GM12891 (cell line): ENCODE measurements at regions not wholly inside any gene's neighbourhood (a gene's known extent, or its start where the extent isn't known, plus 50 kb on each side); places are given as distances from the start of the nearest gene placed in this dataset.

Experiments used
- POLR2A ChIP-seq: IDR thresholded peaks from 2 replicates; pipeline ENCODE4 v1.6.1; 2011; ENCODE audit warnings: low read depth, low read length, control low read depth
- POLR2AphosphoS5 ChIP-seq: IDR thresholded peaks from 2 replicates; pipeline ENCODE4 v1.6.1; 2011; ENCODE audit warnings: low read depth, low read length, control low read depth

GRCh38 chr7:82616059-82616728, 172.6 kb upstream of the CACNA2D1 start:
- TF ChIP-seq POLR2AphosphoS5 (no peak), POLR2A (no peak)
